ENCODE measurements at regions not wholly inside any gene's neighbourhood (a gene's known extent, or its start where the extent isn't known, plus 50 kb on each side); places are given as distances from the start of the nearest gene placed in this dataset.

DNA sequence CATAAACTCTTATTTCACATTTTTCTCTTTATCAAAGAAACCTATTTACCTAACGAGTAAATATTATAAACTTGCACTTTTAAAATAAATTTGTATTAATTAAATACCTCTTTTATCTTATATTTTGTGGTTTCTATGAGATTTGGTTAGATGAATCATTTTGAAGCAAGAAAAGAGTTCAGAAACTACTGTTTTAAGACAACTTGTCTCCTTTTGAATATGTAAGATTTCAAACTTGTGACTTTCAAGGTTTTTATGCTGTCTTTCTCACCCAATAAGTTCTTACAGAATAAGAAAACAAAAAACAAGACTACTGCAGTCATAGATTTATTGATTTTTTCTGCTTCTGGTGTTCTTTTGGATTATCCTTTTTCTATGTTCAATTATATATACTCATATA, 339.0 kb downstream of the SNAPC1 start (continued):
- TF ChIP-seq, protein P1, sequence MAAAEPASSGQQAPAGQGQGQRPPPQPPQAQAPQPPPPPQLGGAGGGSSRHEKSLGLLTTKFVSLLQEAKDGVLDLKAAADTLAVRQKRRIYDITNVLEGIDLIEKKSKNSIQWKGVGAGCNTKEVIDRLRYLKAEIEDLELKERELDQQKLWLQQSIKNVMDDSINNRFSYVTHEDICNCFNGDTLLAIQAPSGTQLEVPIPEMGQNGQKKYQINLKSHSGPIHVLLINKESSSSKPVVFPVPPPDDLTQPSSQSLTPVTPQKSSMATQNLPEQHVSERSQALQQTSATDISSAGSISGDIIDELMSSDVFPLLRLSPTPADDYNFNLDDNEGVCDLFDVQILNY (CRISPR knock-in tag; IDR thresholded peaks at IDR 0.05) = no peak
- TF ChIP-seq, protein P2, sequence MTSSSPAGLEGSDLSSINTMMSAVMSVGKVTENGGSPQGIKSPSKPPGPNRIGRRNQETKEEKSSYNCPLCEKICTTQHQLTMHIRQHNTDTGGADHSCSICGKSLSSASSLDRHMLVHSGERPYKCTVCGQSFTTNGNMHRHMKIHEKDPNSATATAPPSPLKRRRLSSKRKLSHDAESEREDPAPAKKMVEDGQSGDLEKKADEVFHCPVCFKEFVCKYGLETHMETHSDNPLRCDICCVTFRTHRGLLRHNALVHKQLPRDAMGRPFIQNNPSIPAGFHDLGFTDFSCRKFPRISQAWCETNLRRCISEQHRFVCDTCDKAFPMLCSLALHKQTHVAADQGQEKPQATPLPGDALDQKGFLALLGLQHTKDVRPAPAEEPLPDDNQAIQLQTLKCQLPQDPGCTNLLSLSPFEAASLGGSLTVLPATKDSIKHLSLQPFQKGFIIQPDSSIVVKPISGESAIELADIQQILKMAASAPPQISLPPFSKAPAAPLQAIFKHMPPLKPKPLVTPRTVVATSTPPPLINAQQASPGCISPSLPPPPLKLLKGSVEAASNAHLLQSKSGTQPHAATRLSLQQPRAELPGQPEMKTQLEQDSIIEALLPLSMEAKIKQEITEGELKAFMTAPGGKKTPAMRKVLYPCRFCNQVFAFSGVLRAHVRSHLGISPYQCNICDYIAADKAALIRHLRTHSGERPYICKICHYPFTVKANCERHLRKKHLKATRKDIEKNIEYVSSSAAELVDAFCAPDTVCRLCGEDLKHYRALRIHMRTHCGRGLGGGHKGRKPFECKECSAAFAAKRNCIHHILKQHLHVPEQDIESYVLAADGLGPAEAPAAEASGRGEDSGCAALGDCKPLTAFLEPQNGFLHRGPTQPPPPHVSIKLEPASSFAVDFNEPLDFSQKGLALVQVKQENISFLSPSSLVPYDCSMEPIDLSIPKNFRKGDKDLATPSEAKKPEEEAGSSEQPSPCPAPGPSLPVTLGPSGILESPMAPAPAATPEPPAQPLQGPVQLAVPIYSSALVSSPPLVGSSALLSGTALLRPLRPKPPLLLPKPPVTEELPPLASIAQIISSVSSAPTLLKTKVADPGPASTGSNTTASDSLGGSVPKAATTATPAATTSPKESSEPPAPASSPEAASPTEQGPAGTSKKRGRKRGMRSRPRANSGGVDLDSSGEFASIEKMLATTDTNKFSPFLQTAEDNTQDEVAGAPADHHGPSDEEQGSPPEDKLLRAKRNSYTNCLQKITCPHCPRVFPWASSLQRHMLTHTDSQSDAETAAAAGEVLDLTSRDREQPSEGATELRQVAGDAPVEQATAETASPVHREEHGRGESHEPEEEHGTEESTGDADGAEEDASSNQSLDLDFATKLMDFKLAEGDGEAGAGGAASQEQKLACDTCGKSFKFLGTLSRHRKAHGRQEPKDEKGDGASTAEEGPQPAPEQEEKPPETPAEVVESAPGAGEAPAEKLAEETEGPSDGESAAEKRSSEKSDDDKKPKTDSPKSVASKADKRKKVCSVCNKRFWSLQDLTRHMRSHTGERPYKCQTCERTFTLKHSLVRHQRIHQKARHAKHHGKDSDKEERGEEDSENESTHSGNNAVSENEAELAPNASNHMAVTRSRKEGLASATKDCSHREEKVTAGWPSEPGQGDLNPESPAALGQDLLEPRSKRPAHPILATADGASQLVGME (CRISPR knock-in tag; IDR thresholded peaks at IDR 0.05) = no peak
- TF ChIP-seq MYC (IDR thresholded peaks at IDR 0.05; ENCODE audit: low read depth, low read length) = no peak
- no peak for TF ChIP-seq MYC (CRISPR knock-in tag; IDR thresholded peaks at IDR 0.05; ENCODE audit: borderline replicate concordance, low read depth)
- no peak for TF ChIP-seq MEF2D (tag; conservative IDR thresholded peaks at IDR 0.05; ENCODE audit: low read depth)
- no peak for TF ChIP-seq SMARCE1 (IDR thresholded peaks at IDR 0.05)
